ENCODE measurements at regions not wholly inside any gene's neighbourhood (a gene's known extent, or its start where the extent isn't known, plus 50 kb on each side); places are given as distances from the start of the nearest gene placed in this dataset.
"Not testable (repeated sequence)": the region's sequence is repeated elsewhere in the genome, so short reads cannot be mapped to it uniquely, and the experiment has no call there.

GRCh38 chr4:23022032-23022431 is 329.3 kb downstream of the GBA3 start:
- Histone ChIP-seq H3K9ac (ENCODE audit: low read length in 5 of 5) (no peak overlapping the region), H3K27me3 (ENCODE audit: control insufficient read depth in 5 of 5, insufficient read depth in 4 of 5, low read length in 5 of 5) (no peaks in the 10 kb centered on the region), H3K9me3 (ENCODE audit: control insufficient read depth in 5 of 5, low read length in 5 of 5) (no peaks in the 10 kb centered on the region), H3K36me3 (ENCODE audit: control insufficient read depth in 5 of 5, insufficient read depth in 5 of 5, low read length in 5 of 5) (no peaks in the 10 kb centered on the region), H3K4me1 (ENCODE audit: control insufficient read depth in 5 of 5, insufficient read depth in 5 of 5, low read length in 5 of 5) (no peaks in the 10 kb centered on the region), H3K4me3 (ENCODE audit: low read depth in 1 of 5, low read length in 5 of 5) (no peak overlapping the region), H3K27ac (ENCODE audit: low read depth, low read length) (no peak overlapping the region)

GRCh38 chr4:23021040-23021439 is 328.3 kb downstream of the GBA3 start:
- Histone ChIP-seq H3K9me3 (ENCODE audit: control insufficient read depth in 5 of 5, low read length in 5 of 5) (no peaks in the 10 kb centered on the region), H3K4me1 (ENCODE audit: control insufficient read depth in 5 of 5, insufficient read depth in 5 of 5, low read length in 5 of 5) (no peaks in the 10 kb centered on the region), H3K4me3 (ENCODE audit: low read depth in 1 of 5, low read length in 5 of 5) (no peak overlapping the region), H3K27ac (ENCODE audit: low read depth, low read length) (no peak overlapping the region), H3K27me3 (ENCODE audit: control insufficient read depth in 5 of 5, insufficient read depth in 4 of 5, low read length in 5 of 5) (no peaks in the 10 kb centered on the region), H3K9ac (ENCODE audit: low read length in 5 of 5) (no peak overlapping the region), H3K36me3 (ENCODE audit: control insufficient read depth in 5 of 5, insufficient read depth in 5 of 5, low read length in 5 of 5) (no peaks in the 10 kb centered on the region)

GRCh38 chr4:23020399-23020798 is 327.7 kb downstream of the GBA3 start:
- H3K4me1 ChIP-seq (ENCODE audit: control insufficient read depth in 5 of 5, insufficient read depth in 5 of 5, low read length in 5 of 5); H3K27me3 ChIP-seq (ENCODE audit: control insufficient read depth in 5 of 5, insufficient read depth in 4 of 5, low read length in 5 of 5); H3K27ac ChIP-seq (ENCODE audit: low read depth, low read length); H3K4me3 ChIP-seq (ENCODE audit: low read depth in 1 of 5, low read length in 5 of 5); H3K9me3 ChIP-seq (ENCODE audit: control insufficient read depth in 5 of 5, low read length in 5 of 5); H3K9ac ChIP-seq (ENCODE audit: low read length in 5 of 5); H3K36me3 ChIP-seq (ENCODE audit: control insufficient read depth in 5 of 5, insufficient read depth in 5 of 5, low read length in 5 of 5): not testable (repeated sequence)

- no peaks in the 10 kb centered on the region for H3K36me3 ChIP-seq (ENCODE audit: control insufficient read depth in 5 of 5, insufficient read depth in 5 of 5, low read length in 5 of 5)
- no peaks in the 10 kb centered on the region for H3K27me3 ChIP-seq (ENCODE audit: control insufficient read depth in 5 of 5, insufficient read depth in 4 of 5, low read length in 5 of 5)
- no peaks in the 10 kb centered on the region for H3K4me1 ChIP-seq (ENCODE audit: control insufficient read depth in 5 of 5, insufficient read depth in 5 of 5, low read length in 5 of 5)
- no peak overlapping the region for H3K4me3 ChIP-seq (ENCODE audit: low read depth in 1 of 5, low read length in 5 of 5)
- no peaks in the 10 kb centered on the region for H3K9me3 ChIP-seq (ENCODE audit: control insufficient read depth in 5 of 5, low read length in 5 of 5)
- H3K27ac ChIP-seq (ENCODE audit: low read depth, low read length): no peak overlapping the region
- no peak overlapping the region for H3K9ac ChIP-seq (ENCODE audit: low read length in 5 of 5)
These were observed 324.2 kb downstream of the GBA3 start for GRCh38 chr4:23016981-23017380.

GRCh38 chr4:23015821-23016220 is 323.1 kb downstream of the GBA3 start:
- no peak overlapping the region for H3K9ac ChIP-seq (ENCODE audit: low read length in 5 of 5)
- no peaks in the 10 kb centered on the region for H3K36me3 ChIP-seq (ENCODE audit: control insufficient read depth in 5 of 5, insufficient read depth in 5 of 5, low read length in 5 of 5)
- no peak overlapping the region for H3K4me3 ChIP-seq (ENCODE audit: low read depth in 1 of 5, low read length in 5 of 5)
- H3K27ac ChIP-seq (ENCODE audit: low read depth, low read length): no peak overlapping the region
- H3K9me3 ChIP-seq (ENCODE audit: control insufficient read depth in 5 of 5, low read length in 5 of 5): no peaks in the 10 kb centered on the region
- H3K4me1 ChIP-seq (ENCODE audit: control insufficient read depth in 5 of 5, insufficient read depth in 5 of 5, low read length in 5 of 5): no peaks in the 10 kb centered on the region
- H3K27me3 ChIP-seq (ENCODE audit: control insufficient read depth in 5 of 5, insufficient read depth in 4 of 5, low read length in 5 of 5): no peaks in the 10 kb centered on the region

GRCh38 chr4:23009093-23009492 is 316.4 kb downstream of the GBA3 start:
- H3K4me1 ChIP-seq (ENCODE audit: control insufficient read depth in 5 of 5, insufficient read depth in 5 of 5, low read length in 5 of 5): no peaks in the 10 kb centered on the region
- peaks cover 0 to 3% (median 0%) of the 10 kb centered on the region in 5 donors for H3K9me3 ChIP-seq (ENCODE audit: control insufficient read depth in 5 of 5, low read length in 5 of 5)
- H3K27ac ChIP-seq (ENCODE audit: low read depth, low read length): no peak overlapping the region
- H3K36me3 ChIP-seq (ENCODE audit: control insufficient read depth in 5 of 5, insufficient read depth in 5 of 5, low read length in 5 of 5): no peaks in the 10 kb centered on the region
- no peaks in the 10 kb centered on the region for H3K27me3 ChIP-seq (ENCODE audit: control insufficient read depth in 5 of 5, insufficient read depth in 4 of 5, low read length in 5 of 5)
- no peak overlapping the region for H3K9ac ChIP-seq (ENCODE audit: low read length in 5 of 5)
- no peak overlapping the region for H3K4me3 ChIP-seq (ENCODE audit: low read depth in 1 of 5, low read length in 5 of 5)

- Histone ChIP-seq H3K4me3 (ENCODE audit: low read depth in 1 of 5, low read length in 5 of 5) (no peak overlapping the region), H3K36me3 (ENCODE audit: control insufficient read depth in 5 of 5, insufficient read depth in 5 of 5, low read length in 5 of 5) (no peaks in the 10 kb centered on the region), H3K27ac (ENCODE audit: low read depth, low read length) (no peak overlapping the region), H3K9me3 (ENCODE audit: control insufficient read depth in 5 of 5, low read length in 5 of 5) (peaks cover 0 to 3% (median 0%) of the 10 kb centered on the region in 5 donors), H3K4me1 (ENCODE audit: control insufficient read depth in 5 of 5, insufficient read depth in 5 of 5, low read length in 5 of 5) (no peaks in the 10 kb centered on the region), H3K27me3 (ENCODE audit: control insufficient read depth in 5 of 5, insufficient read depth in 4 of 5, low read length in 5 of 5) (no peaks in the 10 kb centered on the region), H3K9ac (ENCODE audit: low read length in 5 of 5) (no peak overlapping the region)
These were observed 314.0 kb downstream of the GBA3 start for GRCh38 chr4:23006756-23007155.

- Histone ChIP-seq H3K36me3 (ENCODE audit: control insufficient read depth in 5 of 5, insufficient read depth in 5 of 5, low read length in 5 of 5) (no peaks in the 10 kb centered on the region), H3K4me1 (ENCODE audit: control insufficient read depth in 5 of 5, insufficient read depth in 5 of 5, low read length in 5 of 5) (no peaks in the 10 kb centered on the region), H3K4me3 (ENCODE audit: low read depth in 1 of 5, low read length in 5 of 5) (no peak overlapping the region), H3K27ac (ENCODE audit: low read depth, low read length) (no peak overlapping the region), H3K9ac (ENCODE audit: low read length in 5 of 5) (no peak overlapping the region), H3K9me3 (ENCODE audit: control insufficient read depth in 5 of 5, low read length in 5 of 5) (peaks cover 0 to 3% (median 0%) of the 10 kb centered on the region in 5 donors), H3K27me3 (ENCODE audit: control insufficient read depth in 5 of 5, insufficient read depth in 4 of 5, low read length in 5 of 5) (no peaks in the 10 kb centered on the region)
These were observed 313.0 kb downstream of the GBA3 start for GRCh38 chr4:23005691-23006090.

GRCh38 chr4:23001478-23001877 is 308.7 kb downstream of the GBA3 start:
- H3K36me3 ChIP-seq (ENCODE audit: control insufficient read depth in 5 of 5, insufficient read depth in 5 of 5, low read length in 5 of 5): no peaks in the 10 kb centered on the region
- no peaks in the 10 kb centered on the region for H3K9me3 ChIP-seq (ENCODE audit: control insufficient read depth in 5 of 5, low read length in 5 of 5)
- H3K4me1 ChIP-seq (ENCODE audit: control insufficient read depth in 5 of 5, insufficient read depth in 5 of 5, low read length in 5 of 5): no peaks in the 10 kb centered on the region
- H3K27ac ChIP-seq (ENCODE audit: low read depth, low read length): no peak overlapping the region
- no peak overlapping the region for H3K4me3 ChIP-seq (ENCODE audit: low read depth in 1 of 5, low read length in 5 of 5)
- no peak overlapping the region for H3K9ac ChIP-seq (ENCODE audit: low read length in 5 of 5)
- no peaks in the 10 kb centered on the region for H3K27me3 ChIP-seq (ENCODE audit: control insufficient read depth in 5 of 5, insufficient read depth in 4 of 5, low read length in 5 of 5)

GRCh38 chr4:22999419-22999818 is 306.7 kb downstream of the GBA3 start:
- no peaks in the 10 kb centered on the region for H3K9me3 ChIP-seq (ENCODE audit: control insufficient read depth in 5 of 5, low read length in 5 of 5)
- H3K27ac ChIP-seq (ENCODE audit: low read depth, low read length): no peak overlapping the region
- H3K36me3 ChIP-seq (ENCODE audit: control insufficient read depth in 5 of 5, insufficient read depth in 5 of 5, low read length in 5 of 5): no peaks in the 10 kb centered on the region
- no peaks in the 10 kb centered on the region for H3K27me3 ChIP-seq (ENCODE audit: control insufficient read depth in 5 of 5, insufficient read depth in 4 of 5, low read length in 5 of 5)
- H3K4me3 ChIP-seq (ENCODE audit: low read depth in 1 of 5, low read length in 5 of 5): no peak overlapping the region
- H3K9ac ChIP-seq (ENCODE audit: low read length in 5 of 5): no peak overlapping the region
- H3K4me1 ChIP-seq (ENCODE audit: control insufficient read depth in 5 of 5, insufficient read depth in 5 of 5, low read length in 5 of 5): no peaks in the 10 kb centered on the region
